Right atrium auricular region (tissue), 2 donors: ENCODE measurements at regions not wholly inside any gene's neighbourhood (a gene's known extent, or its start where the extent isn't known, plus 50 kb on each side); places are given as distances from the start of the nearest gene placed in this dataset.
"Not testable (repeated sequence)": the region's sequence is repeated elsewhere in the genome, so short reads cannot be mapped to it uniquely, and the experiment has no call there.

Experiments
- DNase-seq: peaks from one replicate; pipeline ENCODE4 v3.0.0-alpha.2; 2019; ENCODE audit warnings: low spot score
- H3K27ac ChIP-seq, 2 donors: fragments of 200-600 bp; sonication (generic); 1 replicate in 1 of 2; 2 replicates in 1 of 2; pipeline ENCODE4 v1.5.1; 2016 to 2019
- H3K27me3 ChIP-seq, 2 donors: fragments of 200-600 bp; sonication (generic); one replicate each; pipeline versions ENCODE4 v1.5.1 to v1.6.0; 2017 to 2019
- H3K36me3 ChIP-seq: fragments of 200-600 bp; sonication (generic); one replicate; pipeline ENCODE4 v1.5.1; 2016
- H3K4me1 ChIP-seq, 2 donors: fragments of 200-600 bp; sonication (generic); one replicate each; pipeline versions ENCODE4 v1.5.1 to v1.6.0; 2017 to 2019
- H3K4me3 ChIP-seq, 2 donors: fragments of 200-600 bp; sonication (generic); 1 replicate in 1 of 2; 2 replicates in 1 of 2; pipeline ENCODE4 v1.5.1; 2017 to 2019; ENCODE audit warnings: mild to moderate bottlenecking in 1 of 2, moderate library complexity in 1 of 2
- H3K9me3 ChIP-seq, 2 donors: fragments of 200-600 bp; sonication (generic); one replicate each; pipeline ENCODE4 v1.5.1; 2019
- TF ChIP-seq, protein P1 (sequence below), 2 donors: fragments of 200-600 bp; sonication (generic); IDR thresholded peaks; one replicate each; pipeline ENCODE4 v1.5.1; 2019; ENCODE audit warnings: antibody characterized with exemption in 2 of 2

GRCh38 chr12:25357595-25357994, 106.9 kb upstream of the KRAS start:
- TF ChIP-seq, protein P1, sequence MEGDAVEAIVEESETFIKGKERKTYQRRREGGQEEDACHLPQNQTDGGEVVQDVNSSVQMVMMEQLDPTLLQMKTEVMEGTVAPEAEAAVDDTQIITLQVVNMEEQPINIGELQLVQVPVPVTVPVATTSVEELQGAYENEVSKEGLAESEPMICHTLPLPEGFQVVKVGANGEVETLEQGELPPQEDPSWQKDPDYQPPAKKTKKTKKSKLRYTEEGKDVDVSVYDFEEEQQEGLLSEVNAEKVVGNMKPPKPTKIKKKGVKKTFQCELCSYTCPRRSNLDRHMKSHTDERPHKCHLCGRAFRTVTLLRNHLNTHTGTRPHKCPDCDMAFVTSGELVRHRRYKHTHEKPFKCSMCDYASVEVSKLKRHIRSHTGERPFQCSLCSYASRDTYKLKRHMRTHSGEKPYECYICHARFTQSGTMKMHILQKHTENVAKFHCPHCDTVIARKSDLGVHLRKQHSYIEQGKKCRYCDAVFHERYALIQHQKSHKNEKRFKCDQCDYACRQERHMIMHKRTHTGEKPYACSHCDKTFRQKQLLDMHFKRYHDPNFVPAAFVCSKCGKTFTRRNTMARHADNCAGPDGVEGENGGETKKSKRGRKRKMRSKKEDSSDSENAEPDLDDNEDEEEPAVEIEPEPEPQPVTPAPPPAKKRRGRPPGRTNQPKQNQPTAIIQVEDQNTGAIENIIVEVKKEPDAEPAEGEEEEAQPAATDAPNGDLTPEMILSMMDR (IDR thresholded peaks at IDR 0.05), result no peak
- Histone ChIP-seq H3K9me3 (no peaks in the 10 kb centered on the region), H3K4me1 (no peaks in the 10 kb centered on the region), H3K27me3 (no peaks in the 10 kb centered on the region), H3K4me3 (no peak overlapping the region), H3K36me3 (no peaks in the 10 kb centered on the region), H3K27ac (no peak overlapping the region)
- no peak for DNase-seq

DNA sequence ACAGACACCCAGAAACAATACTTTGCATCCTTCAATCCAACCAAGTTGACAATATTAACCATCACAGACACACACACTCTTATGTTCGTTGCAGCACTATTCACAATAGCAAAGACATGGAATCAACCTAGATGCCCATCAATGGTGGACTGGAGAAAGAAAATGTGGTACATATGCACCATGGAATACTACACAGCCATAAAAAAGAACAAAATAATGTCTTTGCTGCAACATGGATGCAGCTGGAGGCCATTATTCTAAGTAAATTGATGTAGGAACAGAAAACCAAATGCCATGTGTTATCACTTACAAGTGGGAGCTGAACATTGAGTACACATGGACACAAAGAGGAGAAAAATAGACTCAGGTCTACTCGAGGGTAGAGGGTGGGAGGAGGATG, 102.2 kb upstream of the KRAS start:
- H3K4me1 ChIP-seq, H3K9me3 ChIP-seq, DNase-seq, H3K27ac ChIP-seq, H3K4me3 ChIP-seq, H3K27me3 ChIP-seq, H3K36me3 ChIP-seq: not testable (repeated sequence)

DNA sequence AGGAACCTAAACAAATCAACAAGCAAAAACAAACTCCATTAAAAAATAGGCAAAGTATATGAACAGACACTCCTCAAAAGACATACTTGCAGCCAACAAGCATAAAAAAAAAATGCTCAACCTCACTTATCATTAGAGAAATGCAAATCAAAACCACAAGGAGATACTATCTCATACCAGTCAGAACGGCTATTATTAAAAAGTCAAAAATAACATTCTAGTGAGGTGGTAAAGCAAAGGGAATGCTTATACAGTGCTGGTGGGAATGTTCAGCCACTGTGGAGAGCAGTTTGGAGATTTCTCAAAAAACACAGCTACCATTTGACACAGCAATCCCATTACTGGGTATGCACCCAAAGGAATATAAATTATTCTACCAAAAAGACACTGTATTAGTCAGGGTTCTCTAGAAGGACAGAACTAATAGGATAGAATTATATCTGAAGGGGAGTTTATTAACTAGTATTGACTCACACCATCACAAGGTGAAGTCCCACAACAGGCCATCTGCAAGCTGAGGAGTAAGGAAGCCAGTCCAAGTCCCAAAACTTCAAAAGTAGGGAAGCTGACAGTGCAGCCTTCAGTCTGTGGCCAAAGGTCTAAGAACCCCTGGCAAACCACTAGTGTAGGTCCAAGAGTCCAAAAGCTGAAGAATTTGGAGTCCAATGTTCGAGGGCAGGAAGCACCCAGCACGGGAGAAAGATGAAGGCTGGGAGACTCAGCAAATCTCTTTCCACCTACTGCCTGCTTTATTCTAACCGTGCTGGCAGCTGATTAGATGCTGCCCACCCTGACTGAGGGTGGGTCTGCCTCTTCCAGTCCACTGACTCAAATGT, 101.6 kb upstream of the KRAS start:
- Histone ChIP-seq H3K4me3 (no peak overlapping the region), H3K36me3 (no peaks in the 10 kb centered on the region), H3K4me1 (no peaks in the 10 kb centered on the region), H3K9me3 (no peaks in the 10 kb centered on the region), H3K27ac (no peak overlapping the region), H3K27me3 (no peaks in the 10 kb centered on the region)
- DNase-seq, result no peak
- TF ChIP-seq, protein P1 (IDR thresholded peaks at IDR 0.05), result no peak

DNA sequence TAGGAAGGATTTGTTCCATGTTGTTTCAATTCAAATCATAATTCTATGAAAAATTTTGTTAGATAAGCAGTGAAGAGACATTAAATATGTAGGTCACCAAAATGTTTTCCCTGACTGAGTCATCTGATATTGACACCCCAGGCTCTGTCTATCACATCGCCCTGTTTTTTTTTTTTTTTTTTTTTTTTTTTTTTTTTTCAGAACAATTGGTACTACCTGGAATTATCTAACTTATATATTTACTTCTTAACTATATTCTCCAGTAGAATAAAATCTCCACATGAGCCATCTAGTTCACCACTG, 97.8 kb upstream of the KRAS start:
- Histone ChIP-seq H3K4me1 (no peaks in the 10 kb centered on the region), H3K4me3 (no peak overlapping the region), H3K36me3 (no peaks in the 10 kb centered on the region), H3K27ac (no peak overlapping the region), H3K9me3 (no peaks in the 10 kb centered on the region), H3K27me3 (no peaks in the 10 kb centered on the region)
- TF ChIP-seq, protein P1 (IDR thresholded peaks at IDR 0.05), result no peak
- DNase-seq, result no peak

GRCh38 chr12:25347716-25348592, 97.2 kb upstream of the KRAS start:
- H3K4me3 ChIP-seq, result no peak overlapping the region
- no peak overlapping the region for H3K27ac ChIP-seq
- no peaks in the 10 kb centered on the region for H3K9me3 ChIP-seq
- no peaks in the 10 kb centered on the region for H3K36me3 ChIP-seq
- no peak for DNase-seq
- TF ChIP-seq, protein P1 (IDR thresholded peaks at IDR 0.05), result no peak
- H3K27me3 ChIP-seq, result no peaks in the 10 kb centered on the region
- no peaks in the 10 kb centered on the region for H3K4me1 ChIP-seq

- H3K4me3 ChIP-seq, H3K36me3 ChIP-seq, H3K27ac ChIP-seq, H3K27me3 ChIP-seq, H3K9me3 ChIP-seq, DNase-seq, H3K4me1 ChIP-seq: not testable (repeated sequence)
Measured at GRCh38 chr12:25341877-25342276, 91.1 kb upstream of the KRAS start.
